ENCODE measurements at regions not wholly inside any gene's neighbourhood (a gene's known extent, or its start where the extent isn't known, plus 50 kb on each side); places are given as distances from the start of the nearest gene placed in this dataset.
A peak's percentile ranks its signal among the peaks of the same experiment; 100 is the strongest.

GRCh38 chr10:117457932-117458331 lies 82.7 kb upstream of the PDZD8 start:
- Histone ChIP-seq H3K9ac (ENCODE audit: control insufficient read depth, extremely low read depth, insufficient read depth, low read length) (no peak overlapping the region), H3K27me3 (ENCODE audit: control insufficient read depth, extremely low read depth, insufficient read depth, low read length) (no peaks in the 10 kb centered on the region), H3K36me3 (ENCODE audit: control insufficient read depth in 2 of 2, extremely low read depth in 1 of 2, insufficient read depth in 2 of 2, low read length in 2 of 2) (no peaks in the 10 kb centered on the region), H2AFZ (ENCODE audit: control insufficient read depth, low read length) (peak overlapping the region; percentile 32), H3K79me2 (ENCODE audit: control insufficient read depth, insufficient read depth, low read length) (no peaks in the 10 kb centered on the region), H3K9me1 (ENCODE audit: control insufficient read depth, extremely low read depth, insufficient read depth, low read length) (peaks cover 5% of the 10 kb centered on the region), H3K27ac (ENCODE audit: control insufficient read depth, insufficient read depth, low read length) (no peak overlapping the region), H4K20me1 (ENCODE audit: control insufficient read depth, extremely low read depth, insufficient read depth, low read length) (no peaks in the 10 kb centered on the region), H3K9me3 (ENCODE audit: control insufficient read depth, low read depth, low read length) (no peaks in the 10 kb centered on the region), H3K4me3 (ENCODE audit: control insufficient read depth in 2 of 3, extremely low read depth in 1 of 3, insufficient read depth in 2 of 3, low read depth in 1 of 3, low read length in 3 of 3) (no peak overlapping the region), H3K4me1 (ENCODE audit: control insufficient read depth, extremely low read depth, insufficient read depth, low read length) (peaks cover 48% of the 10 kb centered on the region), H3K4me2 (ENCODE audit: control insufficient read depth, extremely low read depth, insufficient read depth, low read depth, low read length) (no peak overlapping the region)
- DNase-seq (ENCODE audit: low read depth, low spot score) = no peak
- dilution Hi-C loops (cut with MboI; ENCODE audit: extremely low pct_ligation_motif_present, low sequenced_read_pairs) = no loop called here
- no peak for TF ChIP-seq CTCF (optimal IDR thresholded peaks at IDR 0.05 in 1 of 3, IDR thresholded peaks at IDR 0.05 in 1 of 3, conservative IDR thresholded peaks at IDR 0.05 in 1 of 3; ENCODE audit: extremely low read depth in 1 of 3, insufficient read depth in 2 of 3, low read length in 3 of 3)
- TF ChIP-seq EZH2 (IDR thresholded peaks at IDR 0.05; ENCODE audit: low read length) = no peak
- FAIRE-seq = no peak

GRCh38 chr10:117457071-117457810 lies 82.0 kb upstream of the PDZD8 start:
- H2AFZ ChIP-seq (ENCODE audit: control insufficient read depth, low read length) = no peak overlapping the region
- no peaks in the 10 kb centered on the region for H3K36me3 ChIP-seq (ENCODE audit: control insufficient read depth in 2 of 2, extremely low read depth in 1 of 2, insufficient read depth in 2 of 2, low read length in 2 of 2)
- peaks cover 5% of the 10 kb centered on the region for H3K9me1 ChIP-seq (ENCODE audit: control insufficient read depth, extremely low read depth, insufficient read depth, low read length)
- no peaks in the 10 kb centered on the region for H3K27me3 ChIP-seq (ENCODE audit: control insufficient read depth, extremely low read depth, insufficient read depth, low read length)
- H4K20me1 ChIP-seq (ENCODE audit: control insufficient read depth, extremely low read depth, insufficient read depth, low read length) = no peaks in the 10 kb centered on the region
- H3K4me2 ChIP-seq (ENCODE audit: control insufficient read depth, extremely low read depth, insufficient read depth, low read depth, low read length) = no peak overlapping the region
- DNase-seq (ENCODE audit: low read depth, low spot score) (no peak), FAIRE-seq (no peak)
- dilution Hi-C loops (cut with MboI; ENCODE audit: extremely low pct_ligation_motif_present, low sequenced_read_pairs) = no loop called here
- peaks cover 44% of the 10 kb centered on the region for H3K4me1 ChIP-seq (ENCODE audit: control insufficient read depth, extremely low read depth, insufficient read depth, low read length)
- no peaks in the 10 kb centered on the region for H3K9me3 ChIP-seq (ENCODE audit: control insufficient read depth, low read depth, low read length)
- H3K79me2 ChIP-seq (ENCODE audit: control insufficient read depth, insufficient read depth, low read length) = no peaks in the 10 kb centered on the region
- no peak overlapping the region for H3K9ac ChIP-seq (ENCODE audit: control insufficient read depth, extremely low read depth, insufficient read depth, low read length)
- H3K27ac ChIP-seq (ENCODE audit: control insufficient read depth, insufficient read depth, low read length) = no peak overlapping the region
- H3K4me3 ChIP-seq (ENCODE audit: control insufficient read depth in 2 of 3, extremely low read depth in 1 of 3, insufficient read depth in 2 of 3, low read depth in 1 of 3, low read length in 3 of 3) = no peak overlapping the region
- TF ChIP-seq CTCF (optimal IDR thresholded peaks at IDR 0.05 in 1 of 3, IDR thresholded peaks at IDR 0.05 in 1 of 3, conservative IDR thresholded peaks at IDR 0.05 in 1 of 3; ENCODE audit: extremely low read depth in 1 of 3, insufficient read depth in 2 of 3, low read length in 3 of 3) (no peak), EZH2 (IDR thresholded peaks at IDR 0.05; ENCODE audit: low read length) (no peak)

Measured in keratinocyte (primary cell).